SK-N-SH treated with all-trans-retinoic acid at 6 μM for 48 hours (cell line): ENCODE measurements at regions not wholly inside any gene's neighbourhood (a gene's known extent, or its start where the extent isn't known, plus 50 kb on each side); places are given as distances from the start of the nearest gene placed in this dataset.

Experiments used
- ATAC-seq: fragments of 200-7000 bp; cut with Tn5 transposase; 3 replicates; pipeline ENCODE4 v1.9.1; 2020; ENCODE audit warnings: mild to moderate bottlenecking, moderate library complexity
- ARNTL ChIP-seq: fragments of 450-650 bp; formaldehyde crosslinking; IDR thresholded peaks from 2 replicates; pipeline ENCODE4 v1.5.0; 2020; ENCODE audit warnings: low read depth, mild to moderate bottlenecking, moderate library complexity, borderline replicate concordance
- BACH2 ChIP-seq: fragments of 250-450 bp; sonication (Bioruptor Pico); IDR thresholded peaks from 2 replicates; pipeline ENCODE4 v1.9.0; 2021; ENCODE audit warnings: mild to moderate bottlenecking, borderline replicate concordance
- CSDC2 ChIP-seq: fragments of 250-450 bp; sonication (Bioruptor Pico); IDR thresholded peaks from 2 replicates; pipeline ENCODE4 v1.5.0; 2020; ENCODE audit warnings: mild to moderate bottlenecking, moderate library complexity
- ESRRG ChIP-seq: fragments of 250-450 bp; sonication (Bioruptor Pico); IDR thresholded peaks from 2 replicates; pipeline ENCODE4 v1.6.1; 2021; ENCODE audit warnings: mild to moderate bottlenecking
- GLIS3 ChIP-seq: fragments of 250-450 bp; sonication (Bioruptor Pico); IDR thresholded peaks from 2 replicates; pipeline ENCODE4 v1.5.0; 2020; ENCODE audit warnings: mild to moderate bottlenecking, moderate library complexity
- ISL1 ChIP-seq: fragments of 250-450 bp; sonication (Bioruptor Pico); IDR thresholded peaks from 2 replicates; pipeline ENCODE4 v2.1.2; 2022; ENCODE audit warnings: mild to moderate bottlenecking, moderate library complexity
- OSR1 ChIP-seq: fragments of 250-450 bp; sonication (Bioruptor Pico); IDR thresholded peaks from 2 replicates; pipeline ENCODE4 v1.8.0; 2022; ENCODE audit warnings: moderate library complexity, mild to moderate bottlenecking, inconsistent platforms
- PPARA ChIP-seq: fragments of 250-450 bp; sonication (Bioruptor Pico); IDR thresholded peaks from 2 replicates; pipeline ENCODE4 v1.5.0; 2020; ENCODE audit warnings: mild to moderate bottlenecking, borderline replicate concordance
- RARB ChIP-seq: fragments of 250-450 bp; sonication (Bioruptor Pico); IDR thresholded peaks from 2 replicates; pipeline ENCODE4 v1.8.0; 2021; ENCODE audit warnings: mild to moderate bottlenecking, moderate library complexity
- SNAI2 ChIP-seq: fragments of 250-450 bp; sonication (Bioruptor Pico); IDR thresholded peaks from 2 replicates; pipeline ENCODE4 v1.5.0; 2020; ENCODE audit warnings: mild to moderate bottlenecking, moderate library complexity
- TCF4 ChIP-seq: fragments of 250-450 bp; sonication (Bioruptor Pico); IDR thresholded peaks from 2 replicates; pipeline ENCODE4 v1.8.0; 2021; ENCODE audit warnings: mild to moderate bottlenecking, moderate library complexity, borderline replicate concordance
- TOX ChIP-seq: fragments of 250-450 bp; sonication (Bioruptor Pico); IDR thresholded peaks from 2 replicates; pipeline ENCODE4 v1.8.0; 2021; ENCODE audit warnings: mild to moderate bottlenecking, moderate library complexity, borderline replicate concordance
- ZC3H10 ChIP-seq: fragments of 250-450 bp; sonication (Bioruptor Pico); IDR thresholded peaks from 2 replicates; pipeline ENCODE4 v1.5.1; 2021; ENCODE audit warnings: mild to moderate bottlenecking, moderate library complexity
- ZFP3 ChIP-seq: fragments of 250-450 bp; sonication (Bioruptor Pico); IDR thresholded peaks from 2 replicates; pipeline ENCODE4 v1.5.0; 2020; ENCODE audit warnings: mild to moderate bottlenecking, moderate library complexity
- ZFP30 ChIP-seq: fragments of 450-650 bp; formaldehyde crosslinking; IDR thresholded peaks from 2 replicates; pipeline ENCODE4 v1.5.0; 2022; ENCODE audit warnings: mild to moderate bottlenecking, moderate library complexity
- ZNF565 ChIP-seq: fragments of 450-650 bp; formaldehyde crosslinking; conservative IDR thresholded peaks from 2 replicates; pipeline ENCODE4 v1.5.0; 2020; ENCODE audit warnings: low read depth, mild to moderate bottlenecking, moderate library complexity
- ZNF70 ChIP-seq: fragments of 450-650 bp; formaldehyde crosslinking; IDR thresholded peaks from 2 replicates; pipeline ENCODE4 v1.5.0; 2020; ENCODE audit warnings: mild to moderate bottlenecking, moderate library complexity
- ZNF8 ChIP-seq: fragments of 450-650 bp; formaldehyde crosslinking; IDR thresholded peaks from 2 replicates; pipeline ENCODE4 v1.5.0; 2020; ENCODE audit warnings: mild to moderate bottlenecking, moderate library complexity
- TF ChIP-seq, protein P1 (sequence below): fragments of 250-450 bp; sonication (Bioruptor Pico); IDR thresholded peaks from 2 replicates; pipeline ENCODE4 v1.5.1; 2021; ENCODE audit warnings: mild to moderate bottlenecking, moderate library complexity
- TF ChIP-seq, protein P2 (sequence below): fragments of 250-450 bp; sonication (Bioruptor Pico); IDR thresholded peaks from 2 replicates; pipeline ENCODE4 v1.5.1; 2020; ENCODE audit warnings: low read depth, mild to moderate bottlenecking, moderate library complexity
- TF ChIP-seq, protein P3 (sequence below): fragments of 250-450 bp; sonication (Bioruptor Pico); IDR thresholded peaks from 2 replicates; pipeline ENCODE4 v1.8.0; 2020; ENCODE audit warnings: mild to moderate bottlenecking, moderate library complexity, borderline replicate concordance
- TF ChIP-seq, protein P4 (sequence below): fragments of 250-450 bp; sonication (Bioruptor Pico); IDR thresholded peaks from 2 replicates; pipeline ENCODE4 v1.8.0; 2021; ENCODE audit warnings: low read depth, mild to moderate bottlenecking, moderate library complexity, borderline replicate concordance

DNA sequence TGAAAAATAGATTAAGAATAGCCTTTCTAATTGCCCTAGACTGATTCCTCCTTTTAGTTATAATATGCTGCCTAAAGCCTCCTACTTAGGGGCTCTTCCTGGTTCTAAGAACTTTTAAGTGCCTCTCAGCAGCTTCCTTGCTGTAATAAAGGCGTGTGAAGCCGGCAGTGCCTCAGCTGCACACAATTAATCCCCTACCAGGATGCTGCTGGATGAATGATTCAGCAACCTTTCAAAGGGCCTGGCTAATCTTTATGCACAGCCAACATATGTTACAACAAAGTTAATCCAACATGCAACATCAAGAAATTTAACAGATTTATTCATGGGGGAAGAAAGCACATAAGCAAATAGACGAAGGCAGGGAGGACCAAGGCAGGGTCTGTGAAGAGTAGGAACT, 145.2 kb downstream of the PMP22 start (continued):
- TF ChIP-seq PPARA, result no peak
- TF ChIP-seq, protein P1, sequence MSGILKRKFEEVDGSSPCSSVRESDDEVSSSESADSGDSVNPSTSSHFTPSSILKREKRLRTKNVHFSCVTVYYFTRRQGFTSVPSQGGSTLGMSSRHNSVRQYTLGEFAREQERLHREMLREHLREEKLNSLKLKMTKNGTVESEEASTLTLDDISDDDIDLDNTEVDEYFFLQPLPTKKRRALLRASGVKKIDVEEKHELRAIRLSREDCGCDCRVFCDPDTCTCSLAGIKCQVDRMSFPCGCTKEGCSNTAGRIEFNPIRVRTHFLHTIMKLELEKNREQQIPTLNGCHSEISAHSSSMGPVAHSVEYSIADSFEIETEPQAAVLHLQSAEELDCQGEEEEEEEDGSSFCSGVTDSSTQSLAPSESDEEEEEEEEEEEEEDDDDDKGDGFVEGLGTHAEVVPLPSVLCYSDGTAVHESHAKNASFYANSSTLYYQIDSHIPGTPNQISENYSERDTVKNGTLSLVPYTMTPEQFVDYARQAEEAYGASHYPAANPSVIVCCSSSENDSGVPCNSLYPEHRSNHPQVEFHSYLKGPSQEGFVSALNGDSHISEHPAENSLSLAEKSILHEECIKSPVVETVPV (CRISPR knock-in tag), result no peak
- TF ChIP-seq OSR1, result no peak
- TF ChIP-seq TOX (CRISPR knock-in tag), result no peak

DNA sequence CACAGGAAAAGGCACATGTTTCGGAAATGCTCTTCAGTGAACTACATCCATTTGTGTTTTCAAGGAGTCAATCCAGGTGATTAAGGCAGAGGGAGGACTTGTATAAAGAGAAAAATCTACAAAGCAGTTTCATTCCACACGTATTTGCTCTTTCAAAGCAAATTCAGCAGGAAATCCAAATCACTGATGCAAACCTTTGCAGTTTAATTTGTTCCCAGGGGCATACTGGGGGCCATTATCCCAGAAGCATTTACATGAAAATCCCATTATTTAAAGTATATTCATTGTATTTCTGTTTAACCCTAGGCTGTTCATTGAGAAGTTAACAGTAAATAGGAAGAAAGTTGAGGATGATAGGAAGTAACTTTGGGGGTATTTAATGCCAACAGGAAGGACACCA, 147.9 kb downstream of the PMP22 start:
- ATAC-seq, result no peak
- TF ChIP-seq ARNTL (CRISPR knock-in tag), result no peak
- TF ChIP-seq ZNF565, result no peak
- no peak for TF ChIP-seq ZFP3 (CRISPR knock-in tag)
- no peak for TF ChIP-seq SNAI2
- TF ChIP-seq TCF4, result no peak
- TF ChIP-seq, protein P2, sequence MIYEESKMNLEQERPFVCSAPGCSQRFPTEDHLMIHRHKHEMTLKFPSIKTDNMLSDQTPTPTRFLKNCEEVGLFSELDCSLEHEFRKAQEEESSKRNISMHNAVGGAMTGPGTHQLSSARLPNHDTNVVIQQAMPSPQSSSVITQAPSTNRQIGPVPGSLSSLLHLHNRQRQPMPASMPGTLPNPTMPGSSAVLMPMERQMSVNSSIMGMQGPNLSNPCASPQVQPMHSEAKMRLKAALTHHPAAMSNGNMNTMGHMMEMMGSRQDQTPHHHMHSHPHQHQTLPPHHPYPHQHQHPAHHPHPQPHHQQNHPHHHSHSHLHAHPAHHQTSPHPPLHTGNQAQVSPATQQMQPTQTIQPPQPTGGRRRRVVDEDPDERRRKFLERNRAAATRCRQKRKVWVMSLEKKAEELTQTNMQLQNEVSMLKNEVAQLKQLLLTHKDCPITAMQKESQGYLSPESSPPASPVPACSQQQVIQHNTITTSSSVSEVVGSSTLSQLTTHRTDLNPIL (CRISPR knock-in tag), result no peak
- no peak for TF ChIP-seq ZNF70 (CRISPR knock-in tag)
- no peak for TF ChIP-seq OSR1
- TF ChIP-seq CSDC2 (CRISPR knock-in tag), result no peak
- TF ChIP-seq, protein P3, sequence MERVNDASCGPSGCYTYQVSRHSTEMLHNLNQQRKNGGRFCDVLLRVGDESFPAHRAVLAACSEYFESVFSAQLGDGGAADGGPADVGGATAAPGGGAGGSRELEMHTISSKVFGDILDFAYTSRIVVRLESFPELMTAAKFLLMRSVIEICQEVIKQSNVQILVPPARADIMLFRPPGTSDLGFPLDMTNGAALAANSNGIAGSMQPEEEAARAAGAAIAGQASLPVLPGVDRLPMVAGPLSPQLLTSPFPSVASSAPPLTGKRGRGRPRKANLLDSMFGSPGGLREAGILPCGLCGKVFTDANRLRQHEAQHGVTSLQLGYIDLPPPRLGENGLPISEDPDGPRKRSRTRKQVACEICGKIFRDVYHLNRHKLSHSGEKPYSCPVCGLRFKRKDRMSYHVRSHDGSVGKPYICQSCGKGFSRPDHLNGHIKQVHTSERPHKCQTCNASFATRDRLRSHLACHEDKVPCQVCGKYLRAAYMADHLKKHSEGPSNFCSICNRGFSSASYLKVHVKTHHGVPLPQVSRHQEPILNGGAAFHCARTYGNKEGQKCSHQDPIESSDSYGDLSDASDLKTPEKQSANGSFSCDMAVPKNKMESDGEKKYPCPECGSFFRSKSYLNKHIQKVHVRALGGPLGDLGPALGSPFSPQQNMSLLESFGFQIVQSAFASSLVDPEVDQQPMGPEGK (CRISPR knock-in tag), result no peak
- TF ChIP-seq, protein P4, sequence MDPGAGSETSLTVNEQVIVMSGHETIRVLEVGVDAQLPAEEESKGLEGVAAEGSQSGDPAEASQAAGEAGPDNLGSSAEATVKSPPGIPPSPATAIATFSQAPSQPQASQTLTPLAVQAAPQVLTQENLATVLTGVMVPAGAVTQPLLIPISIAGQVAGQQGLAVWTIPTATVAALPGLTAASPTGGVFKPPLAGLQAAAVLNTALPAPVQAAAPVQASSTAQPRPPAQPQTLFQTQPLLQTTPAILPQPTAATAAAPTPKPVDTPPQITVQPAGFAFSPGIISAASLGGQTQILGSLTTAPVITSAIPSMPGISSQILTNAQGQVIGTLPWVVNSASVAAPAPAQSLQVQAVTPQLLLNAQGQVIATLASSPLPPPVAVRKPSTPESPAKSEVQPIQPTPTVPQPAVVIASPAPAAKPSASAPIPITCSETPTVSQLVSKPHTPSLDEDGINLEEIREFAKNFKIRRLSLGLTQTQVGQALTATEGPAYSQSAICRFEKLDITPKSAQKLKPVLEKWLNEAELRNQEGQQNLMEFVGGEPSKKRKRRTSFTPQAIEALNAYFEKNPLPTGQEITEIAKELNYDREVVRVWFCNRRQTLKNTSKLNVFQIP (CRISPR knock-in tag), result no peak
- no peak for TF ChIP-seq TOX (CRISPR knock-in tag)

DNA sequence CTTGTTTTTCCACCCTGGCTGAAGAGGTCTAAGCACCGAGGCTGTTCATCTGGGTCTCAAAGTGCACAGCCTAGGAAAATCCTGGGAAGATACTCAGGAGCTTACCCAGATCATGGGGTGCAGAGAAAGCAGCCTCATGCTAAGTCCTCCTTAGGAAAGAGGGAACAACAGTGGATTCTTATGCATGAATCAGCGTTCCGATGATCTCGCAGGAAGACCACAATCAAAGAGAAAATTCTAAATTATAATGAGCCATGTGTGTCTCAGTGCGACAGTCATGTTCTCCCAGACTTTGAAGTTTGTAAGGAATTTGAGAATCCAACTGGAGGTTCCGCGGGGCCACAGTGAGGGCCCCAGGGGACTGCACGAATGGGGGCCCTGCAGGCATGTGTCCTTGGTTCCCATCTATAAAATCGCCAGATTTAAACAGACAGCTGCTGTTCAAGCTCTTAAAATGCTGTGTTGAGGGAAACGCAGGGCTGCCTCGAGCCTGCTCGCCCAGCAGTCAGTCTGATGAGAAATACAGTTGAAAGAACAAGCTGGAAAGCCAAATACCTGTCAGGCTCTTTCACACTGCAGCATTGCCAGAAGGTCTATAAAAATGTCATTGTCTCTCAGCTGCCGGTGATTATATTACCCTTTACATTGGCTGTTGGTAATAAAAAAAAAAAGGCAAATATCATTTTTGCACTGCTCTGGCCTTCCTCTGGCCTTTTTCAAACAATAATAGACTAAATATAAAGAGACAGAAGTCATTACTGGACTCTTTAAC, 152.1 kb downstream of the PMP22 start:
- TF ChIP-seq, protein P1 (CRISPR knock-in tag), result no peak
- TF ChIP-seq, protein P4 (CRISPR knock-in tag), result no peak
- no peak for TF ChIP-seq ESRRG (CRISPR knock-in tag)
- TF ChIP-seq OSR1, result no peak
- no peak for TF ChIP-seq GLIS3 (CRISPR knock-in tag)
- TF ChIP-seq SNAI2, result no peak
- no peak for TF ChIP-seq ISL1 (CRISPR knock-in tag)
- TF ChIP-seq, protein P3 (CRISPR knock-in tag), result no peak
- TF ChIP-seq ZNF8, result no peak
- TF ChIP-seq ARNTL (CRISPR knock-in tag), result no peak
- TF ChIP-seq CSDC2 (CRISPR knock-in tag), result no peak
- no peak for TF ChIP-seq PPARA
- TF ChIP-seq TCF4, result no peak
- no peak for TF ChIP-seq ZC3H10
- TF ChIP-seq ZNF565, result no peak
- TF ChIP-seq RARB (CRISPR knock-in tag), result no peak
- no peak for TF ChIP-seq ZFP30 (CRISPR knock-in tag)
- no peak for TF ChIP-seq ZNF70 (CRISPR knock-in tag)
- TF ChIP-seq BACH2 (CRISPR knock-in tag), result no peak
- ATAC-seq, result no peak
